H9 (cell line): ENCODE measurements at regions not wholly inside any gene's neighbourhood (a gene's known extent, or its start where the extent isn't known, plus 50 kb on each side); places are given as distances from the start of the nearest gene placed in this dataset.

ENCODE experiments used
- DNase-seq: peaks from one replicate; pipeline ENCODE4 v3.0.0-alpha.2; 2017
- H2AFZ ChIP-seq: one replicate; pipeline ENCODE4 v1.6.1; 2013; ENCODE audit warnings: mild to moderate bottlenecking, low read length, control low read depth, moderate library complexity
- H2AK5ac ChIP-seq: 2 replicates; pipeline ENCODE4 v1.6.1; 2013; ENCODE audit warnings: low read length, control low read depth, mixed read lengths; ENCODE audit not compliant: insufficient read length
- H2BK120ac ChIP-seq: one replicate; pipeline ENCODE4 v1.6.1; 2013; ENCODE audit warnings: low read depth, mild to moderate bottlenecking, low read length, control low read depth, inconsistent platforms; ENCODE audit not compliant: poor library complexity, severe bottlenecking
- H2BK12ac ChIP-seq: 2 replicates; pipeline ENCODE4 v1.6.1; 2013; ENCODE audit warnings: low read length, control low read depth, mixed read lengths, low read depth; ENCODE audit not compliant: insufficient read length
- H2BK15ac ChIP-seq: 2 replicates; pipeline ENCODE4 v1.6.1; 2013; ENCODE audit warnings: low read depth, low read length, control low read depth
- H2BK20ac ChIP-seq: one replicate; pipeline ENCODE4 v1.6.1; 2013; ENCODE audit warnings: low read depth, mild to moderate bottlenecking, low read length, control low read depth, inconsistent platforms; ENCODE audit not compliant: poor library complexity, severe bottlenecking
- H2BK5ac ChIP-seq: 2 replicates; pipeline ENCODE4 v1.6.1; 2013; ENCODE audit warnings: low read length, control low read depth, mixed read lengths; ENCODE audit not compliant: insufficient read length
- H3K14ac ChIP-seq: 2 replicates; pipeline ENCODE4 v1.6.1; 2013; ENCODE audit warnings: low read length, control low read depth; ENCODE audit not compliant: insufficient read depth
- H3K18ac ChIP-seq: 2 replicates; pipeline ENCODE4 v1.6.1; 2013; ENCODE audit warnings: low read depth, mild to moderate bottlenecking, mixed read lengths, low read length, control low read depth; ENCODE audit not compliant: insufficient read length
- H3K23ac ChIP-seq: 2 replicates; pipeline ENCODE4 v1.6.1; 2013; ENCODE audit warnings: low read length, control low read depth, mixed read lengths, low read depth; ENCODE audit not compliant: insufficient read length
- H3K23me2 ChIP-seq: 2 replicates; pipeline ENCODE4 v1.6.1; 2013; ENCODE audit warnings: low read depth, mild to moderate bottlenecking, mixed read lengths, low read length, control low read depth; ENCODE audit not compliant: insufficient read length, poor library complexity, severe bottlenecking
- H3K27ac ChIP-seq: 2 replicates; pipeline ENCODE4 v1.5.1; 2013; ENCODE audit warnings: low read length, control low read depth, mixed read lengths, low read depth; ENCODE audit not compliant: insufficient read length
- H3K27me3 ChIP-seq: 2 replicates; pipeline ENCODE4 v1.6.1; 2013; ENCODE audit warnings: low read length, control low read depth, inconsistent platforms; ENCODE audit not compliant: insufficient read depth
- H3K4ac ChIP-seq: 2 replicates; pipeline ENCODE4 v1.6.1; 2013; ENCODE audit warnings: low read depth, mild to moderate bottlenecking, control low read depth, inconsistent platforms, low read length, moderate library complexity
- H3K4me1 ChIP-seq: 2 replicates; pipeline ENCODE4 v1.6.1; 2013; ENCODE audit warnings: low read length, control low read depth, inconsistent platforms; ENCODE audit not compliant: insufficient read depth
- H3K4me2 ChIP-seq: 2 replicates; pipeline ENCODE4 v1.6.1; 2013; ENCODE audit warnings: low read length, control low read depth, mixed read lengths; ENCODE audit not compliant: insufficient read length, insufficient read depth
- H3K56ac ChIP-seq: 2 replicates; pipeline ENCODE4 v1.6.1; 2013; ENCODE audit warnings: low read depth, mild to moderate bottlenecking, mixed read lengths, low read length, control low read depth; ENCODE audit not compliant: insufficient read length
- H3K79me1 ChIP-seq: 2 replicates; pipeline ENCODE4 v1.6.1; 2013; ENCODE audit warnings: low read depth, mild to moderate bottlenecking, moderate library complexity, low read length, control low read depth, inconsistent platforms; ENCODE audit not compliant: insufficient read depth, poor library complexity, severe bottlenecking
- H3K79me2 ChIP-seq: 2 replicates; pipeline ENCODE4 v1.6.1; 2013; ENCODE audit warnings: low read length, control low read depth, inconsistent platforms; ENCODE audit not compliant: insufficient read depth
- H3K9ac ChIP-seq: 2 replicates; pipeline ENCODE4 v1.6.1; 2013; ENCODE audit warnings: low read length, control low read depth, mixed read lengths; ENCODE audit not compliant: insufficient read length; ENCODE audit errors: extremely low read depth
- H3K9me3 ChIP-seq: one replicate; pipeline ENCODE4 v1.6.1; 2013; ENCODE audit warnings: low read depth, low read length, inconsistent platforms; ENCODE audit not compliant: control insufficient read depth
- H3T11ph ChIP-seq: one replicate; pipeline ENCODE4 v1.6.1; 2013; ENCODE audit warnings: mild to moderate bottlenecking, low read length, control low read depth, inconsistent platforms
- H4K20me1 ChIP-seq: one replicate; pipeline ENCODE4 v1.6.1; 2013; ENCODE audit not compliant: control insufficient read depth, insufficient read length, insufficient read depth
- H4K5ac ChIP-seq: 2 replicates; pipeline ENCODE4 v1.6.1; 2013; ENCODE audit warnings: low read depth, mild to moderate bottlenecking, mixed read lengths, low read length, control low read depth; ENCODE audit not compliant: insufficient read length
- H4K8ac ChIP-seq: replicated peaks from 2 replicates; pipeline ENCODE4 v1.6.1; 2013; ENCODE audit warnings: low read length, control low read depth, mixed read lengths, low read depth; ENCODE audit not compliant: insufficient read length
- H4K91ac ChIP-seq: 2 replicates; pipeline ENCODE4 v1.6.1; 2013; ENCODE audit warnings: low read depth, mild to moderate bottlenecking, moderate library complexity, mixed read lengths, low read length, control low read depth; ENCODE audit not compliant: insufficient read length
- H3K27ac Mint-ChIP-seq, 3 experiments: 2 replicates in 2 of 3; 3 replicates in 1 of 3; pipeline ENCODE4 v1.8.0; 2020 to 2021; ENCODE audit warnings: mixed read lengths in 3 of 3, mild to moderate bottlenecking in 1 of 3, moderate library complexity in 1 of 3
- H3K27me3 Mint-ChIP-seq: 2 replicates; pipeline ENCODE4 v1.8.0; 2021; ENCODE audit warnings: low read depth, mild to moderate bottlenecking, moderate library complexity, mixed read lengths
- H3K36me3 Mint-ChIP-seq, 3 experiments: 2 replicates in 2 of 3; 3 replicates in 1 of 3; pipeline ENCODE4 v1.8.0; 2020 to 2021; ENCODE audit warnings: low read depth in 3 of 3, mixed read lengths in 3 of 3; ENCODE audit not compliant: insufficient read depth in 1 of 3
- H3K4me1 Mint-ChIP-seq, 2 experiments: 2 replicates each; pipeline ENCODE4 v1.8.0; 2020; ENCODE audit warnings: mixed read lengths in 2 of 2
- H3K4me3 Mint-ChIP-seq, 2 experiments: 2 replicates in 1 of 2; 3 replicates in 1 of 2; pipeline ENCODE4 v1.8.0; 2020 to 2021; ENCODE audit warnings: mild to moderate bottlenecking in 2 of 2, mixed read lengths in 2 of 2, moderate library complexity in 1 of 2
- H3K9me3 Mint-ChIP-seq, 2 experiments: 2 replicates in 1 of 2; 3 replicates in 1 of 2; pipeline ENCODE4 v1.8.0; 2020; ENCODE audit warnings: mild to moderate bottlenecking in 2 of 2, mixed read lengths in 2 of 2, moderate library complexity in 1 of 2
- WGBS: extraction: QIAGEN DNeasy Blood & Tissue Kit; methylation state at CpG from one replicate; pipeline ENCODE4 v1.1.7; 2013; ENCODE audit warnings: missing lambda C conversion rate, low lambda C conversion rate, mixed read lengths; ENCODE audit not compliant: insufficient read length; ENCODE audit errors: extremely low coverage; 5-methylcytosine and 5-hydroxymethylcytosine counted together
- TF ChIP-seq, protein P1 (sequence below): fragments of 200-600 bp; sonication (generic); conservative IDR thresholded peaks from 3 replicates; pipeline ENCODE4 v1.8.0; 2021; ENCODE audit warnings: antibody characterized with exemption, mild to moderate bottlenecking

DNA sequence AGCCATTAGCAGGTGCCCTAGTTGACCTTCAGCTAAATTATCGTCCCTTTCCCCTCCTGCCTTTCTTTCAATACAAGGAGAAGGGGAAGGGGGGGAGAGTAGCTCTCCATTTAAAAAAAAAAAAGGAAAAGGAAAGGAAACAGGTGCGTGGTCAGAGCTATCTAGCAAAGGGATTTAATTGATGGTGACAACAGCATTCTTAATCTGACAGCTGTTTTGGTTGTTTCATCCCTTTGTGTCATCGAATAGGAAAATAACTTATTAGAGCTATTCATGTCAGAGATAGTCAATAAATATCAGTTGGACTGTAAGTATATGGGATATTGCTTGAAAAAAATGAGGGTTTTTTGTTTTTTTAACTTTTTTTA lies 195.2 kb upstream of the SASH1 start:
- Histone ChIP-seq H4K8ac (no peak overlapping the region), H4K20me1 (no peaks in the 10 kb centered on the region), H4K91ac (no peak overlapping the region), H3K27me3 (no peaks in the 10 kb centered on the region), H3K79me2 (no peaks in the 10 kb centered on the region), H3K27ac (no peak overlapping the region), H2BK20ac (no peak overlapping the region), H2AK5ac (no peak overlapping the region), H3K79me1 (no peaks in the 10 kb centered on the region), H3K23ac (no peak overlapping the region), H3K18ac (no peak overlapping the region), H3K23me2 (no peaks in the 10 kb centered on the region), H2BK12ac (no peak overlapping the region), H2BK120ac (no peak overlapping the region), H3K9ac (no peak overlapping the region), H3K4me1 (no peaks in the 10 kb centered on the region), H3K4me2 (no peak overlapping the region), H3K4ac (no peak overlapping the region), H3K14ac (no peak overlapping the region), H2BK5ac (no peak overlapping the region), H2BK15ac (no peak overlapping the region), H3K56ac (no peak overlapping the region), H4K5ac (no peak overlapping the region), H2AFZ (no peak overlapping the region), H3K9me3 (no peaks in the 10 kb centered on the region), H3T11ph (no peak overlapping the region)
- H3K36me3 Mint-ChIP-seq, result no peaks in the 10 kb centered on the region
- TF ChIP-seq, protein P1, sequence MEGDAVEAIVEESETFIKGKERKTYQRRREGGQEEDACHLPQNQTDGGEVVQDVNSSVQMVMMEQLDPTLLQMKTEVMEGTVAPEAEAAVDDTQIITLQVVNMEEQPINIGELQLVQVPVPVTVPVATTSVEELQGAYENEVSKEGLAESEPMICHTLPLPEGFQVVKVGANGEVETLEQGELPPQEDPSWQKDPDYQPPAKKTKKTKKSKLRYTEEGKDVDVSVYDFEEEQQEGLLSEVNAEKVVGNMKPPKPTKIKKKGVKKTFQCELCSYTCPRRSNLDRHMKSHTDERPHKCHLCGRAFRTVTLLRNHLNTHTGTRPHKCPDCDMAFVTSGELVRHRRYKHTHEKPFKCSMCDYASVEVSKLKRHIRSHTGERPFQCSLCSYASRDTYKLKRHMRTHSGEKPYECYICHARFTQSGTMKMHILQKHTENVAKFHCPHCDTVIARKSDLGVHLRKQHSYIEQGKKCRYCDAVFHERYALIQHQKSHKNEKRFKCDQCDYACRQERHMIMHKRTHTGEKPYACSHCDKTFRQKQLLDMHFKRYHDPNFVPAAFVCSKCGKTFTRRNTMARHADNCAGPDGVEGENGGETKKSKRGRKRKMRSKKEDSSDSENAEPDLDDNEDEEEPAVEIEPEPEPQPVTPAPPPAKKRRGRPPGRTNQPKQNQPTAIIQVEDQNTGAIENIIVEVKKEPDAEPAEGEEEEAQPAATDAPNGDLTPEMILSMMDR, result no peak
- H3K27me3 Mint-ChIP-seq, result no peaks in the 10 kb centered on the region
- no peak for DNase-seq
- peaks cover 10 to 18% of the 10 kb centered on the region in 2 experiments; a peak in 3 of 4 replicates for H3K4me1 Mint-ChIP-seq
- no peak overlapping the region for H3K27ac Mint-ChIP-seq
- H3K4me3 Mint-ChIP-seq, result no peak overlapping the region
- no CpG with 5 or more reads among the region's 3 CpGs for WGBS
- H3K9me3 Mint-ChIP-seq, result no peaks in the 10 kb centered on the region
